ENCODE measurements at regions not wholly inside any gene's neighbourhood (a gene's known extent, or its start where the extent isn't known, plus 50 kb on each side); places are given as distances from the start of the nearest gene placed in this dataset.

GRCh38 chr2:125584732-125585131 is 1071.2 kb upstream of the GYPC start:
- Histone ChIP-seq H3K36me3 (ENCODE audit: low read depth) (no peaks in the 10 kb centered on the region), H3K4me3 (no peak overlapping the region), H4K20me1 (ENCODE audit: insufficient read depth) (no peaks in the 10 kb centered on the region), H3F3A (ENCODE audit: insufficient read depth, low read depth) (no peaks in the 10 kb centered on the region), H3K9me3 (ENCODE audit: insufficient read depth, low read depth) (no peaks in the 10 kb centered on the region), H3K4me1 (replicated peaks; ENCODE audit: insufficient read depth) (no peaks in the 10 kb centered on the region), H2AFZ (no peak overlapping the region), H3K27me3 (ENCODE audit: insufficient read depth, low read depth) (no peaks in the 10 kb centered on the region), H3K4me2 (no peak overlapping the region), H3K9me2 (ENCODE audit: insufficient read depth) (no peaks in the 10 kb centered on the region), H3K27ac (no peak overlapping the region), H3K79me2 (ENCODE audit: low read depth) (no peaks in the 10 kb centered on the region)
- BruUV-seq (replicated peaks), result no TSS peak
- no peak for DNase-seq
- intact Hi-C loops (cut with micrococcal nuclease; ENCODE audit: unreplicated experiment), result no loop called here
- POLR2A ChIA-PET (ENCODE audit: unreplicated experiment), result no interaction called here
- no peak for TF ChIP-seq CTCF (conservative IDR thresholded peaks at IDR 0.05)
- no peak for TF ChIP-seq EZH2 (IDR thresholded peaks at IDR 0.05; ENCODE audit: low read depth)
- CTCF ChIA-PET, result no interaction called here

- Histone ChIP-seq H4K20me1 (ENCODE audit: insufficient read depth) (no peaks in the 10 kb centered on the region), H3K4me1 (replicated peaks; ENCODE audit: insufficient read depth) (no peaks in the 10 kb centered on the region), H3K4me3 (no peak overlapping the region), H3K27ac (no peak overlapping the region), H2AFZ (no peak overlapping the region), H3K79me2 (ENCODE audit: low read depth) (no peaks in the 10 kb centered on the region), H3K36me3 (ENCODE audit: low read depth) (no peaks in the 10 kb centered on the region), H3K4me2 (no peak overlapping the region), H3F3A (ENCODE audit: insufficient read depth, low read depth) (no peaks in the 10 kb centered on the region), H3K9me2 (ENCODE audit: insufficient read depth) (no peaks in the 10 kb centered on the region), H3K27me3 (ENCODE audit: insufficient read depth, low read depth) (no peaks in the 10 kb centered on the region), H3K9me3 (ENCODE audit: insufficient read depth, low read depth) (no peaks in the 10 kb centered on the region)
- DNase-seq, result no peak
- intact Hi-C loops (cut with micrococcal nuclease; ENCODE audit: unreplicated experiment), result no loop called here
- TF ChIP-seq CTCF (conservative IDR thresholded peaks at IDR 0.05) (no peak), EZH2 (IDR thresholded peaks at IDR 0.05; ENCODE audit: low read depth) (no peak)
- no TSS peak for BruUV-seq (replicated peaks)
- ChIA-PET POLR2A (ENCODE audit: unreplicated experiment) (no interaction called here), CTCF (no interaction called here)
Observed at GRCh38 chr2:125588780-125589179, 1067.2 kb upstream of the GYPC start.

- Histone ChIP-seq H2AFZ (no peak overlapping the region), H3K9me2 (ENCODE audit: insufficient read depth) (no peaks in the 10 kb centered on the region), H3K4me3 (no peak overlapping the region), H3K9me3 (ENCODE audit: insufficient read depth, low read depth) (no peaks in the 10 kb centered on the region), H3K36me3 (ENCODE audit: low read depth) (no peaks in the 10 kb centered on the region), H3K79me2 (ENCODE audit: low read depth) (no peaks in the 10 kb centered on the region), H3K27ac (no peak overlapping the region), H3K27me3 (ENCODE audit: insufficient read depth, low read depth) (no peaks in the 10 kb centered on the region), H3K4me1 (replicated peaks; ENCODE audit: insufficient read depth) (no peaks in the 10 kb centered on the region), H3F3A (ENCODE audit: insufficient read depth, low read depth) (no peaks in the 10 kb centered on the region), H3K4me2 (no peak overlapping the region), H4K20me1 (ENCODE audit: insufficient read depth) (no peaks in the 10 kb centered on the region)
- no peak for DNase-seq
- intact Hi-C loops (cut with micrococcal nuclease; ENCODE audit: unreplicated experiment), result no loop called here
- TF ChIP-seq EZH2 (IDR thresholded peaks at IDR 0.05; ENCODE audit: low read depth), result no peak
- no peak for TF ChIP-seq CTCF (conservative IDR thresholded peaks at IDR 0.05)
- CTCF ChIA-PET, result no interaction called here
- no TSS peak for BruUV-seq (replicated peaks)
- POLR2A ChIA-PET (ENCODE audit: unreplicated experiment), result no interaction called here
Observed at GRCh38 chr2:125591954-125592353, 1064.0 kb upstream of the GYPC start.

Data from PC-9 (cell line).